Neural cell (in vitro differentiated cells): ENCODE measurements at regions not wholly inside any gene's neighbourhood (a gene's known extent, or its start where the extent isn't known, plus 50 kb on each side); places are given as distances from the start of the nearest gene placed in this dataset.

ENCODE experiments used
- H2AFZ ChIP-seq: fragments of 200-600, 300-800 bp; sonication (generic), shearing (Covaris generic); 2 replicates; pipeline ENCODE4 v1.6.0; 2014; ENCODE audit warnings: low read depth, mild to moderate bottlenecking, antibody characterized with exemption, low read length, moderate library complexity
- H3F3A ChIP-seq: fragments of 200-600 bp; shearing (Covaris generic); 2 replicates; pipeline ENCODE4 v1.6.1; 2016; ENCODE audit warnings: mild to moderate bottlenecking, moderate library complexity, mixed read lengths, antibody characterized with exemption, low read length; ENCODE audit not compliant: insufficient read depth, poor library complexity, severe bottlenecking
- H3K27ac ChIP-seq: fragments of 200-600, 300-800 bp; sonication (generic), shearing (Covaris generic); 2 replicates; pipeline ENCODE4 v1.5.1; 2014; ENCODE audit warnings: mild to moderate bottlenecking, low read length, moderate library complexity
- H3K27me3 ChIP-seq: fragments of 300-800, 200-600 bp; sonication (generic), shearing (Covaris generic); 2 replicates; pipeline ENCODE4 v1.6.0; 2014; ENCODE audit warnings: mild to moderate bottlenecking, low read depth, low read length, moderate library complexity; ENCODE audit not compliant: insufficient read depth
- H3K36me3 ChIP-seq: fragments of 300-800, 200-600 bp; sonication (generic), shearing (Covaris generic); 2 replicates; pipeline ENCODE4 v1.5.1; 2014; ENCODE audit warnings: mild to moderate bottlenecking, antibody characterized with exemption, low read length, moderate library complexity; ENCODE audit not compliant: insufficient read depth
- H3K4me2 ChIP-seq: fragments of 300-800, 200-600 bp; sonication (generic), shearing (Covaris generic); 2 replicates; pipeline ENCODE4 v1.6.0; 2014; ENCODE audit warnings: mild to moderate bottlenecking, low read length
- H3K4me3 ChIP-seq: fragments of 300-800, 200-600 bp; sonication (generic), shearing (Covaris generic); 2 replicates; pipeline ENCODE4 v1.5.1; 2014; ENCODE audit warnings: mild to moderate bottlenecking, low read length, moderate library complexity
- H3K79me2 ChIP-seq: fragments of 200-600 bp; shearing (Covaris generic); replicated peaks from 2 replicates; pipeline ENCODE4 v1.6.0; 2014; ENCODE audit warnings: mild to moderate bottlenecking, low read length, moderate library complexity; ENCODE audit not compliant: insufficient read depth
- H3K9ac ChIP-seq: fragments of 300-800, 200-600 bp; sonication (generic), shearing (Covaris generic); 2 replicates; pipeline ENCODE4 v1.6.1; 2016; ENCODE audit warnings: mild to moderate bottlenecking, low read length, mixed read lengths
- H3K9me2 ChIP-seq: fragments of 200-600 bp; shearing (Covaris generic); 2 replicates; pipeline ENCODE4 v1.6.1; 2016; ENCODE audit warnings: mild to moderate bottlenecking, low read length, mixed read lengths; ENCODE audit not compliant: insufficient read depth
- H3K9me3 ChIP-seq: fragments of 200-600, 300-800 bp; sonication (generic), shearing (Covaris generic); 2 replicates; pipeline ENCODE4 v1.6.1; 2016; ENCODE audit warnings: mild to moderate bottlenecking, mixed run types, low read length, moderate library complexity, mixed read lengths
- H4K20me1 ChIP-seq: fragments of 200-600 bp; shearing (Covaris generic); 2 replicates; pipeline ENCODE4 v1.6.1; 2016; ENCODE audit warnings: mild to moderate bottlenecking, mixed run types; ENCODE audit not compliant: insufficient read depth
- EP300 ChIP-seq: fragments of 450-650 bp; conservative IDR thresholded peaks from 2 replicates; pipeline ENCODE4 v1.6.1; 2014; ENCODE audit warnings: antibody characterized with exemption, mild to moderate bottlenecking, moderate library complexity; ENCODE audit not compliant: poor library complexity, severe bottlenecking
- EZH2 ChIP-seq: fragments of 200-600, 300-800 bp; shearing (Covaris generic), sonication (generic); IDR thresholded peaks from 2 replicates; pipeline ENCODE4 v1.6.1; 2014; ENCODE audit warnings: antibody characterized with exemption, low read length, borderline replicate concordance, mild to moderate bottlenecking; ENCODE audit not compliant: insufficient read depth, poor library complexity, severe bottlenecking
- MXI1 ChIP-seq: fragments of 450-650 bp; conservative IDR thresholded peaks from 2 replicates; pipeline ENCODE4 v1.6.1; 2014; ENCODE audit warnings: antibody characterized with exemption, mild to moderate bottlenecking; ENCODE audit not compliant: poor library complexity, severe bottlenecking
- POLR2AphosphoS5 ChIP-seq: IDR thresholded peaks from 2 replicates; pipeline ENCODE4 v1.6.1; 2012
- RAD21 ChIP-seq: fragments of 450-650 bp; conservative IDR thresholded peaks from 2 replicates; pipeline ENCODE4 v1.6.1; 2014; ENCODE audit warnings: antibody characterized with exemption, mild to moderate bottlenecking, moderate library complexity
- SMC3 ChIP-seq: fragments of 450-650 bp; conservative IDR thresholded peaks from 2 replicates; pipeline ENCODE4 v1.6.1; 2014; ENCODE audit warnings: antibody characterized with exemption, mild to moderate bottlenecking, moderate library complexity; ENCODE audit not compliant: poor library complexity
- TAF1 ChIP-seq: IDR thresholded peaks from 2 replicates; pipeline ENCODE4 v1.6.1; 2012; ENCODE audit warnings: low read depth
- TF ChIP-seq, protein P1 (sequence below): fragments of 450-650 bp; IDR thresholded peaks from 2 replicates; pipeline ENCODE4 v1.5.1; 2014; ENCODE audit warnings: antibody characterized with exemption, mild to moderate bottlenecking, moderate library complexity; ENCODE audit not compliant: poor library complexity, severe bottlenecking
- TF ChIP-seq, protein P2 (sequence below): IDR thresholded peaks from 2 replicates; pipeline ENCODE4 v1.6.1; 2012; ENCODE audit warnings: borderline replicate concordance

DNA sequence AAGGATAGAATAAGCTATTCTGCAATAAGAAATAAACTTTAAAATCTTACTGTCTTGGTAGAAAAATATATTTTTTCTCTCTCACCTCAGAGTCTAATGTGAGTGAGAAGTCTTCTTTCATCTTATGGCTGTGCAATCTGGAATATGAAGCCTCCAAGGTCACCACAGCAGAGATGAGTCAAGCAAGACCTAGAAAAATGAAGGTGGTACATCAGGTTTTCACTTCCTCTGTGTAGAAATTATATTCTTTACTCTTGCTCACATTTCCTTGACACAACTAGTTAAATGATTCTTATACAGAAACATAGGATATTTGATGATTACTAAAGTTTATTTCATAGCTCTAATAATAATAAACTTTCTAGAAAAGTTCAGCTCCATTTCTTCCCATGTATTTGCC is 211.4 kb downstream of the CXXC4 start:
- no peaks in the 10 kb centered on the region for H3F3A ChIP-seq
- no peaks in the 10 kb centered on the region for H3K79me2 ChIP-seq
- no peak overlapping the region for H3K9ac ChIP-seq
- H3K27me3 ChIP-seq: no peaks in the 10 kb centered on the region
- H3K36me3 ChIP-seq: no peaks in the 10 kb centered on the region
- H4K20me1 ChIP-seq: no peaks in the 10 kb centered on the region
- H3K4me3 ChIP-seq: no peak overlapping the region
- no peak overlapping the region for H3K27ac ChIP-seq
- H3K9me3 ChIP-seq: no peaks in the 10 kb centered on the region
- H3K4me2 ChIP-seq: no peak overlapping the region
- TF ChIP-seq EP300 (no peak), EZH2 (no peak), MXI1 (no peak), RAD21 (no peak), POLR2AphosphoS5 (no peak)
- TF ChIP-seq, protein P1, sequence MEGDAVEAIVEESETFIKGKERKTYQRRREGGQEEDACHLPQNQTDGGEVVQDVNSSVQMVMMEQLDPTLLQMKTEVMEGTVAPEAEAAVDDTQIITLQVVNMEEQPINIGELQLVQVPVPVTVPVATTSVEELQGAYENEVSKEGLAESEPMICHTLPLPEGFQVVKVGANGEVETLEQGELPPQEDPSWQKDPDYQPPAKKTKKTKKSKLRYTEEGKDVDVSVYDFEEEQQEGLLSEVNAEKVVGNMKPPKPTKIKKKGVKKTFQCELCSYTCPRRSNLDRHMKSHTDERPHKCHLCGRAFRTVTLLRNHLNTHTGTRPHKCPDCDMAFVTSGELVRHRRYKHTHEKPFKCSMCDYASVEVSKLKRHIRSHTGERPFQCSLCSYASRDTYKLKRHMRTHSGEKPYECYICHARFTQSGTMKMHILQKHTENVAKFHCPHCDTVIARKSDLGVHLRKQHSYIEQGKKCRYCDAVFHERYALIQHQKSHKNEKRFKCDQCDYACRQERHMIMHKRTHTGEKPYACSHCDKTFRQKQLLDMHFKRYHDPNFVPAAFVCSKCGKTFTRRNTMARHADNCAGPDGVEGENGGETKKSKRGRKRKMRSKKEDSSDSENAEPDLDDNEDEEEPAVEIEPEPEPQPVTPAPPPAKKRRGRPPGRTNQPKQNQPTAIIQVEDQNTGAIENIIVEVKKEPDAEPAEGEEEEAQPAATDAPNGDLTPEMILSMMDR: no peak
- TF ChIP-seq, protein P2, sequence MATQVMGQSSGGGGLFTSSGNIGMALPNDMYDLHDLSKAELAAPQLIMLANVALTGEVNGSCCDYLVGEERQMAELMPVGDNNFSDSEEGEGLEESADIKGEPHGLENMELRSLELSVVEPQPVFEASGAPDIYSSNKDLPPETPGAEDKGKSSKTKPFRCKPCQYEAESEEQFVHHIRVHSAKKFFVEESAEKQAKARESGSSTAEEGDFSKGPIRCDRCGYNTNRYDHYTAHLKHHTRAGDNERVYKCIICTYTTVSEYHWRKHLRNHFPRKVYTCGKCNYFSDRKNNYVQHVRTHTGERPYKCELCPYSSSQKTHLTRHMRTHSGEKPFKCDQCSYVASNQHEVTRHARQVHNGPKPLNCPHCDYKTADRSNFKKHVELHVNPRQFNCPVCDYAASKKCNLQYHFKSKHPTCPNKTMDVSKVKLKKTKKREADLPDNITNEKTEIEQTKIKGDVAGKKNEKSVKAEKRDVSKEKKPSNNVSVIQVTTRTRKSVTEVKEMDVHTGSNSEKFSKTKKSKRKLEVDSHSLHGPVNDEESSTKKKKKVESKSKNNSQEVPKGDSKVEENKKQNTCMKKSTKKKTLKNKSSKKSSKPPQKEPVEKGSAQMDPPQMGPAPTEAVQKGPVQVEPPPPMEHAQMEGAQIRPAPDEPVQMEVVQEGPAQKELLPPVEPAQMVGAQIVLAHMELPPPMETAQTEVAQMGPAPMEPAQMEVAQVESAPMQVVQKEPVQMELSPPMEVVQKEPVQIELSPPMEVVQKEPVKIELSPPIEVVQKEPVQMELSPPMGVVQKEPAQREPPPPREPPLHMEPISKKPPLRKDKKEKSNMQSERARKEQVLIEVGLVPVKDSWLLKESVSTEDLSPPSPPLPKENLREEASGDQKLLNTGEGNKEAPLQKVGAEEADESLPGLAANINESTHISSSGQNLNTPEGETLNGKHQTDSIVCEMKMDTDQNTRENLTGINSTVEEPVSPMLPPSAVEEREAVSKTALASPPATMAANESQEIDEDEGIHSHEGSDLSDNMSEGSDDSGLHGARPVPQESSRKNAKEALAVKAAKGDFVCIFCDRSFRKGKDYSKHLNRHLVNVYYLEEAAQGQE: no peak
- no peaks in the 10 kb centered on the region for H3K9me2 ChIP-seq
- no peak overlapping the region for H2AFZ ChIP-seq

- H3K9ac ChIP-seq: no peak overlapping the region
- no peak overlapping the region for H3K27ac ChIP-seq
- no peak overlapping the region for H3K4me3 ChIP-seq
- H3F3A ChIP-seq: no peaks in the 10 kb centered on the region
- H4K20me1 ChIP-seq: no peaks in the 10 kb centered on the region
- no peaks in the 10 kb centered on the region for H3K36me3 ChIP-seq
- H2AFZ ChIP-seq: no peak overlapping the region
- TF ChIP-seq POLR2AphosphoS5 (no peak), MXI1 (no peak), EP300 (no peak), TAF1 (no peak), SMC3 (no peak), EZH2 (no peak), RAD21 (no peak)
- TF ChIP-seq, protein P2: no peak
- TF ChIP-seq, protein P1: no peak
- H3K9me3 ChIP-seq: no peaks in the 10 kb centered on the region
- H3K9me2 ChIP-seq: no peaks in the 10 kb centered on the region
- no peaks in the 10 kb centered on the region for H3K27me3 ChIP-seq
- no peak overlapping the region for H3K4me2 ChIP-seq
- H3K79me2 ChIP-seq: no peaks in the 10 kb centered on the region
Measured at GRCh38 chr4:104279744-104280143, 214.9 kb downstream of the CXXC4 start.
